Activated CD4-positive, alpha-beta T cell treated with anti-CD3 and anti-CD28 coated beads, Interleukin-2, Interleukin-6, amounts not matched to agents 100 ng/mL and 50 ng/mL, durations not matched to agents 16 hours and 8 hours (primary cell): ENCODE measurements at regions not wholly inside any gene's neighbourhood (a gene's known extent, or its start where the extent isn't known, plus 50 kb on each side); places are given as distances from the start of the nearest gene placed in this dataset.
"Not testable (repeated sequence)": the region's sequence is repeated elsewhere in the genome, so short reads cannot be mapped to it uniquely, and the experiment has no call there.

ENCODE experiments used
- DNase-seq: peaks from one replicate; pipeline ENCODE4 v3.0.0-alpha.2; 2020

DNA sequence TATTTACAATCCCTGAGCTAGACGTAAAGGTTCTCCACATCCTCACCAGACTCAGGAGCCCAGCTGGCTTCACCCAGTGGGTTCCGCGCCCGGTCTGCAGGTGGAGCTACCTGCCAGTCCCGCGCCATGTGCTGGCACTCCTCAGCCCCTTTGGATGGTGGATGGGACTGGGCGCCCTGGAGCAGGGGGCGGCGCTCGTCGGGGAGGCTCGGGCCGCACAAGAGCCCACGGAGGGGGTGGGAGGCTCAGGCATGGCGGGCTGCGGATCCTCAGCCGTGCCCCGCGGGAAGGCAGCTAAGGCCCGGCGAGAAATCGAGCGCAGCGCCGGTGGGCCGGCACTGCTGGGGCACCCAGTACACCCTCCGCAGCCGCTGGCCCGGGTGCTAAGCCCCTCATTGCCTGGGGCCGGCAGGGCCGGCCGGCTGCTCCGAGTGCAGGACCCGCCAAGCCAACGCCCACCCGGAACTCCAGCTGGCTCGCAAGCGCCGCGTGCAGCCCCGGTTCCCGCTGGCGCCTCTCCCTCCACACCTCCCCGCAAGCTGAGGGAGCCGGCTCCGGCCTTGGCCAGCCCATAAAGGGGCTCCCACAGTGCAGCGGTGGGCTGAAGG lies 448.3 kb downstream of the COL11A1 start:
- DNase-seq: not testable (repeated sequence)

DNA sequence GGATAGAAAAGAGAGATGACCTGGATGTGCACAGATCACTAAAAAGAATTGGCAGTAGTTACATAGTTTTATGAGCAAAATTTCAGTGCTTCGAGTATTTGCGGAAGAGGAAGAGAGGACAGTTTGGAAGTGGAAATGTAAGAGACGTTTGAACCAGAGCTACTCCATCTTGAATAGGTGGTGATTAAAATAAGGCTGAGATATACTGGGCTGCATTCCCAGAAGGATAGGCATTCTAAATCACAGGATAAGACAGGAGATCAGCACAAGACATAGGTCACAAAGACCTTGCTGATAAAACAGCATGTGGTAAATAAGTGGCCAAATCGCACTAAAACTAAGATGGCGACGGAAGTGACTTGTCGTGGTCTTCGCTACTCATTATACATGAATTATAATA lies 453.3 kb downstream of the COL11A1 start:
- DNase-seq: no peak

DNA sequence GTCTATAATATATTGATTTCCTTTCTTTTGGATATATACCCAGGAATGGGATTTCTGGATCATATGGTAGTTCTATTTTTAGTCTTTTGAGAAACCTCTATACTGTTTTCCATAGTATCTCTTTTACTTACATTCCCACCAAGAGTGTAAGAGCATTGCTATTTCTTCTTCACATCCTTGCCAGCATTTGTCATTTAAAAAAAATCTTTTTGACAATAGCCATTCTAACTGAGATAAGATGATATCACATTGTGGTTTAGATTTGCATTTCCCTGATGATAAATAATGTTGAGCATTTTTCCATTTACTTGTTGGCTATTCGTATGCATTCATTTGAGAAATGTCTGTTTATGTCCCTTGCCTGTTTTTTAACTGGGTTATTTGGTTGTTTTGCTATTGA lies 467.4 kb downstream of the COL11A1 start:
- no peak for DNase-seq

DNA sequence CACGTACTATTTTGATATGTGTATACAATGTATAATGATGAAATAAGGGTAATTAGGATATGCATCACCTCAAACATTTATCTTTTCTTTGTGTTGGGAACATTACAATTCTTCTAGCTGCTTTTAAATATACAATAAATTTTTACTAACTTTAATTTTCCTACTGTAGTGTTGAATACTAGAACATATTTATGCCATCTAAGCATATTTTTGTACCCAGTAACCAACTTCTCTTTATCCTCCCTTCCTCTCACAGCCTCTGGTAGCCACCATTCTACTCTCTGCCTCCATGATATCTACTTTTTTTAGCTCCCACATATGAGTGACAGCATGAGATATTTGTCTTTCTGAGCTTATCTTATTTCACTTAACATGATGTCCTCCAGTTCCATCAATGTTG lies 468.0 kb downstream of the COL11A1 start:
- DNase-seq: no peak

DNA sequence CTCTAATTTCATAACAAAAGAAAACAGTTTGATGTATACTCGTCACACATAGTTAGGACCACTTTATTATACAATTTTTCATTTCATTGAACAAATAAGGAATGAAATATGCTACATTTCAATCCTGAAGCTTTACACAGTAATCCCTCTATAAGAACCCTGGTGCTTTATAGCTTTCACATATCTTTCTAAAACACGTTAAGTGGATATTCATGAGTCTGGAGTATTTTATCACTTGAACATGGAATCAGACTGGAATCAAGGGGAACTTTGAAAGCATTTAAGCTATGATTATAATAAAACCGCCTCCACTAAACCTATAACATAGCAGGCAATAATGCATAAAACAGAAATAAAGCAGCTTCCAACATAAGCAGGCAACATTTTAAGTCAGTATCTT lies 476.6 kb downstream of the COL11A1 start:
- no peak for DNase-seq

DNA sequence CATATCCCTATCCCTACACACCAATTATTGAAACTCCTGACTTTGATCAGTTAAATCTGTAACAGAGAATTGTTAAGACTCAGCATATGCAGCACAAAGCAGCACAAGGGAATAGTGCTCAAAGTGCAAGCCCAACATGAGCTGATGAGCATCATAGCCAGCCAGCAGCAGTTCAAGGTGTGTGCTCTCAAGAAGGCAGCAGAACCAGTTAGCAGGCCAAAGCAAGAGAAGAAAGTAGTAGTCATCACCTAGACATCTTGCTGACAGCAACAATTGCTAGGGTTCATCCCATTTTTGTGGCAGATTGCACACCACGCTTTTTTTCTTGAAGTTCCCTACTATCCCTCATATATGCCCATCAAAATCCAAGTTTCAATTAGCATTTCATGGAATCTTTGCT lies 478.3 kb downstream of the COL11A1 start:
- no peak for DNase-seq

DNA sequence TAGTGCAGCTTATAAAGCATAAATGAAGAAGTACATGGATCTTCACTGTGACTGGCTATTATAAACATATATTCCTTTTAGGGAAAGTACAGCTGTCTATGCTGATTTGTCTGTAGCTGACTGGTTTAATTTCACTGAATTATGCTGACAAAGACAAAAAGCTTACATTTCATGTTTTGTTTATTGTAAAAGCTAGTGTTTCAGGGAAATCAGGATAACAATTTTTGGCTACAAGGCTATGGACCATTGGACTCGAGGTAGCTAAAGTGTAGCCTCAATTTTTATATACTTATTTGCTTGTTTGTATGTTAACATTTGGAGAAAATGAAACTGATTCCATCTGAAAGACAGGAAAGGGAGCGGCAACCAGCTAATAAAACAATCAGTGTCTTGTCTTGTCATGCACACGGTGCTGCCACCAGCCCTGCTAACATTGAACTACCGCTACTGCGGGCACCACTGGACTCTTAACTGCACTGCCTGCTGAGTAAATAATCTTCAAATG lies 480.2 kb downstream of the COL11A1 start:
- no peak for DNase-seq

DNA sequence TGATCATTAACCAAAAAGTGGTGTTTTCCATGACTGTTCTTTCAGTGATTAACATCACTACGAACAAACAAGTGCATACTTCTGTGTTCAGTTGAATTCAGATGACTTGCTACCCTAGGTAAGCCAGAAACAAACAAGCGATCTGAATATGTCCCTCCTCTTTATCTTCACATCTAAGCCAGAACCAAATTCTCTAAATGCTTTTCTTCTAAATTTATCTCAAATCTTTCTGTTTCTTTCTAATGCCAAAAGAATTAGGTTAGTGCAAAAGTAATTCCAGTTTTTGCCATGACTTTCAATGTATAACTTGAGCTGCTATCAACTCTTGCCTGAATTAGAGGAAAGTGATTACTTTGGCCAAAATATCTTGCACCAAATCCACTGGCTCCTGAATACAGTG lies 481.2 kb downstream of the COL11A1 start:
- no peak for DNase-seq

DNA sequence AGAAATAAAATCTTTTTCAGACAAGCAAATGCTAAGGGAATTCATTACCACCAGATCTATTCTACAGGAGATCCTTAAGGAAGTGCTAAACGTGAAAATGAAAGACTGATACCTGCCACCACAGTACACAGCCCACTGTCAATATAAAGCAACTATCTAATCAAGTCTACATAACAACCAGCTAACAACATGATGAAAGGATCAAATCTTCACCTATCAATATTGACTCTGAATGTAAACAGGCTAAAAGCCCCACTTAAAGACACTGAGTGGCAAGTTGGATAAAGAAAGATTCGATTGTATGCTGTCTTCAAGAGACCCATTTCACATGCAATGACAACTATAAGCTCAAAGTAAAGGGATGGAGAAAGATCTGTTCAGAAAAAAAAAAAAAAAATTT lies 492.4 kb downstream of the COL11A1 start:
- DNase-seq: no peak

DNA sequence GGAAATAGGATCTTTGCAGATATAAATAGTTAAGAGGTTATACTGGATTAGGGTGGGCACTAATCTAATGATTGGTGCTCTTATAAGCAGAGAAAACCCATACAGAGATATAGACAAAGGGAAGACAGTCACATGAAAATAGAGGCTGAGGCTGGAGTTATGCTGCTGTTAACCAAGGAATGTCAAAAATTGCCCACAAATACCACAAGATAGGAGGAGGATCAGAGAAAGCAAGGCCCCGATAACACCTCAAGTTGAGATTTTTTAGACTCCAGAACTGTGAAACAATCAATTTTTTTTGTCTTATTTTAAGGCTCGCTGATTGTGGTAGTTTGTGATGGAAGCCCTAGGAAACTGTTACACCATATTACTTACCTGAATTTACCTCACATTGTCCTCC lies 513.2 kb downstream of the COL11A1 start:
- no peak for DNase-seq

DNA sequence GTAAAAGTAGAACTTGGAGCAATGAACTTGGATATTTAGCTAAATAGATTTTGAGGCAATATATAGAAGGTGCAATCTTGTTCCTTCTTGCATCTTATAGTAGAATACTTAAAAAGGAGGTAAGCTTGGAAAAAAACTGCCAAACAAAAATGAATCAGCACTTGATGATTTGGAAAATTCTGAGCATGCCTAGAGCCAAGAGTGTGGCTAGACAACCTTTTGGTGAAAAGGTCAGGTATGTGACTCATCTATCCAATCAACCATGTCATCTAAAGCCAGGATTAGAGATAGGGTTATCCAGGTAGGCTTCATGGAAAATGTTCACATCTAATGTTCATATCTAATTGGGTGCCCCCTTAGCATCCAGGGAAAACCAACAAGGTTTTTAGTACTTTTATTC lies 515.0 kb downstream of the COL11A1 start:
- DNase-seq: no peak

DNA sequence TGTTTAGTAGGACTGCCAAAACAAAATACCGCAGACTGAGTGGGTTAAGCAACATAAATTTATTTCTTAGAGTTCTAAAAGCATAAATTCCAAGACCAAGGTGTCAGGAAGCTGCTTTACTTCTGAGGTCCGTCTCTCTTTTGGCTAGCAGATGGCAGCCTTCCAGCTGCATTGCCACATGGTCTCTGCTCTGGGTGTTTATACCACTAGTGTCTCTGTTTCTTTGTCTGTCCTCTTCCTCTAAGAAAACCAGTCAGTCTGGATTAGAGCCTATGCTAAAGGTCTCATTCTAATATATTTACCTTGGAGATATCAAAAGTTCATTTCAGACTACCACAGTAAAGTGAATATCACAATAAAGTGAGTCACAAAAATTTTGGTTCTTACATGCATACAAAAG lies 519.8 kb downstream of the COL11A1 start:
- no peak for DNase-seq

DNA sequence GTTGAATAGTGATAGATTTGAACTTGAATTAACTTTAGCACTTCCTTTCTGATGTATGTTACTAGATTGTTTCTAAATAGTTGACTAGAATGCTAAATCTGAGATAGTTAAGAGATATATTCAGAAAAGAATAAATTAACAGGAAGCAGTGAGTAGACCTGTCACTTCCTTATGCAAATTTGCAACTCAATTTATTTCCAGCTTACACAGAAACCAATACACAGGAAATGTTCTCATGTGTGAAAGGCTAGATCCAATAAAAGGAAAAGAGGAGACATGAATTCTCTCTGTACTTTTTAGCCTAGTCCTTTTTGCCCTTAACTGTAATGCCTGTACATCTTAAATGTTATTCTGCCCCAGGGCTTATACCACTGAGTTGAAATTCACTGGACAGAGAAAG lies 522.3 kb downstream of the COL11A1 start:
- DNase-seq: no peak

DNA sequence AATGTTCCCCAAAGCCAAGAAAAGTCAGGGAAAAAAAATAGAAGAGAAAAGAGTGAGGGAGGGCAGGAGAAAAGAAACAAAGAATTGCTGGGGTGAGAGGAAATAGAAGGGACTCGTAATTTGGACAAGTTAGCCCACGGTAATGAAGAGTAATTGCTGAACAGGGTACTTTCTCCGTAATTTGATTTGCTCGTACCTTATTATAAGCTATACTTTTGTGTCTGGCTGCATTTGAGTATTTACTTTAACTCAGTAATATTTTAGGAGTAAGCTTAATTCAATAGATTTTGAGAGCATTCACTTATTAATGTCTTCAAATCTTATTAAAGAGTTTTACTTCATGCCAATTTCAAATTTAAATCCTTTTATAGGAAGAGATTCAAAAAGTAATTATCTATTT lies 527.5 kb downstream of the COL11A1 start:
- DNase-seq: no peak

DNA sequence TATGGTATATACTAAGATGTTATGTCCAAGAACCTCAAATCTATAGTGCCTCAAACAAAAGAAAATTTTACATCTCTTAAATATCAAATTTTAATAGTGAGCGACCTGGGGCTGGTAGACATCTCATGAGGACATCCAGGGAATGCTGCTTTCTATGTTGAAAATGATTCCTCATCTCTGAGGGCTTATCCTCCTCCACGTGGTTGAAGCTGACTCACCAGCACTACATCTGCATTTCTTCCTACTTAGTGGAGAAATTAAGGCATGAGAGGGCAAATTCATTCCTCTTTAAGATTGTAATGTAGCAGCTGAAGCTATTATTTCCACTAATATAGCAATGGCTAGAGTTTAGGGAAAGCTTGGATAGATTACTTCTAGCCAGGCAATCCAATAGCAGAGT lies 529.5 kb downstream of the COL11A1 start:
- DNase-seq: no peak

DNA sequence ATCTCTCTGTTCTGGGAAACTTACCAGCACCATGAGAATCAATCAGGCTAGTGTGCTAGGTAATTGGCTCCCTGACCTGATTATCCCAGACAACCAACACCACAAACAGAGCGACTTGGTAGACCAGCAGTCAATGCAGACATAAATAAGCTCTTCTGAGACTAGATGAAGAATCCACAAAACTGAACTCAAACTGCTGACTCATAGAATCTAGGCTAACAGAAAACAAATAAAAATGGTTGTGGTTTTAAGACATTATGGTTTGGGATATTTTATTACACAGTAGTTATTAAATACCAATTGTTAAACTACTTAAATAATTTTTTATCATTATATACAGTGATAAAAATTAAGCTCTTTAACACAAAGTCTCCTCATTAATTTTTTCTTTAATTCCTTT lies 535.7 kb downstream of the COL11A1 start:
- DNase-seq: no peak

DNA sequence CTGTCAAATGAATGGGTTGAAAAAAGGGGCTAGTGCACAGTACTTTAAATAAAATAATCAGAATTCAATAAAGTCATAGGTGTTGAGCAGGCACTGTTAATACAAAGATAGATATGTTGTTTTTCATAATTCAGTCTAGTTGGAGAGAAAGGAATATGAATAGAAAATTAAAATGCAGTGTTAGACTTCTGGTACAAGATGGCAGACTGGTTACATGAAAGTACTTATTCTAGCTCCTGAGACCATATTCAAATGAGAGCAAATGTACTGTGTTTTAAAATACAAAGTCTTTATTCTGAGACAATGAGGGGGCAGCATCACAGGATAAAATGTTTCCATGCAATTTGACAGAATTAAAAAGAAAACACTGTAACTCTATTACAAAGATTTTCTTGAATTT lies 542.1 kb downstream of the COL11A1 start:
- DNase-seq: no peak

DNA sequence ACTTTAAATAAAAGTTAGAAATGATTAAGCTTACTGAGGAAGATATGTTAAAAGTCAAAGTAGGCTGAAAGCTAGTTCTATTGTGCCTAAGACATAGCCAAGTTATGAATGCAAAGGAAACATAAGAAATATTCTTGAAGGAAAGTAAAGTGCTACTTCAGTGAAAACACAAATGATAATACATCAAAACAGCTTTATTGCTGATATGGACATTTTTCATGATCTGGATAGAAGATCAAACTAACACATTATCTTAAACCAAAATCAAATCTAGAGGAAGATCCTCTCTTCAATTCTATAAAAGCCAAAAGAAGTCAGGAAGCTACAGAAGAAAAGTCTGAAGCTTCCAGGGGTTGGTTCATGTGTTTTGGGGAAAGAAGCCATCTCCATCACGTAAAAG lies 545.9 kb downstream of the COL11A1 start:
- DNase-seq: no peak

DNA sequence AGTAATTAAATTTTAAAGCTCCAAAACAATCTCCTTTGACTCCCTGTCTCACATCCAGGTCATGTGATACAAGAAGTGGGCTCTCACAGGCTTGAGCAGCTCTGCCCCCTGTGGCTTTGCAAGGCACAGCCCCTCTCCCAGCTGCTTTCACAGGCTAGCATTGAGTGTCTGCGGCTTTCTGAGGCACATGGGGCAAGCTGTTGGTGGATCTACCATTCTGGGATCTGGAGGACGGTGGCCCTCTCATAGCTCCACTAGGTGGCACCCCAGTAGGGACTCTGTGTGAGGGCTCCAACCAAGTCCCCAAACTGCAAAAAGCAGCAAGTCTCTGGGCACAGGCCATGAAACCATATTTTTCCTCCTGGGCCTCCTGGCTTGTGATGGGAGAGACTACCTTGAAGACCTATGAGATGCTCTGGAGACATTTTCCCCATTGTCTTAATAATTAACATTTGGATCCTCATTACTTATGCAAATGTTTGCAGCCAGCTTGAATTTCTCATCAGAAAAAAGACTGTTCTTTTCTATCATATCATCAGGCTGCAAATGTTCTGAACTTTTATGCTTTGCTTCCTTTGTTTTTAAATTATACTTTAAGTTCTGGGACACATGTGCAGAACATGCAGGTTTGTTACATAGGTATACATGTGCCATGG lies 554.1 kb upstream of the OLFM3 start:
- DNase-seq: peak; percentile 23

DNA sequence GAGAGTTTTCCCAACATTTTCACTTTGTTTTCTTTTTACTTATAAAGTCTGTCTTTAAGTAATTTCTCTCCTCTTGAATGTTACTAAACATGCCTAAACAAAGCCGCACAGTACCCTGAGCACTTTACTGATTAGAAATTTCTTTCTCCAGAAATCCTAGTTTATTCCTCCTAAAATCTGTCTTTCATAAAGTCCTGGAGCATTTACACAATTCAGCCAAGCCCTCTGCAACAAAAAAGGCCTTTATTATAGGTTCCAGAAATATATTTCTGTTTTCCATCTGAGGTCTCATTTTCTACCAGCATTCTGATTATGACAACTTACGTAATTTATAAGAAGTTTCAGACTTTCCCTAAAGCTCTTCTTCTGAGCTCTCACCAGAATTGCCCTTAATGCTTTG lies 549.5 kb upstream of the OLFM3 start:
- DNase-seq: no peak

DNA sequence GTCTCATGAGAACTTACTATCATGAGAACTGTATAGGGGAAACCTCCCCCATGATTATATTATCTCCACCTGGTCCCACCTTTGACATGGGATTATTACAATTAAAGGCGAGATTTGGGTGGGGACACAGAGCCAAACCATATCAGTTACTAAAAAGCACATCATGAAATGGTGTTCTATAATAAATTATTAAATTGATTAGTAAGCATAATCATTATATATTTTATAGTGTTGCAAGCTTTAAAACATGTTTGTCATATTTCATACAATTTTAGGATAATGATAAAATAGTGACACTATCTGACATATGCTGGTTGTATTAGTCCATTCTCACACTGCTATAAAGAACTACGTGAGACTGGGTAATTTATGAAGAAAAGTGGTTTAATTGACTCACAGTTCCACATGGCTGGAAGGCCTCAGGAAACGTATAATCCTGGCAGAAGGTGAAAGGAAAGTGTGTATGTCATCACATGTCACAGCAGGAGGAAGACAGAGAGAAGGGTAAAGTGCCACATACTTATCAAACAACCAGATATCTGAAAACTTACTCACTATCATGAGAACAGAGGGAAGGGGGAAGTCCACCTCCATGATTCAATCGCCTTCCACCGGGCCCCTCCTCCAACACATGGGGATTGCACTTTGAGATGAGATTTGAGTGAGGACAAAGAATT lies 539.2 kb upstream of the OLFM3 start:
- no peak for DNase-seq

DNA sequence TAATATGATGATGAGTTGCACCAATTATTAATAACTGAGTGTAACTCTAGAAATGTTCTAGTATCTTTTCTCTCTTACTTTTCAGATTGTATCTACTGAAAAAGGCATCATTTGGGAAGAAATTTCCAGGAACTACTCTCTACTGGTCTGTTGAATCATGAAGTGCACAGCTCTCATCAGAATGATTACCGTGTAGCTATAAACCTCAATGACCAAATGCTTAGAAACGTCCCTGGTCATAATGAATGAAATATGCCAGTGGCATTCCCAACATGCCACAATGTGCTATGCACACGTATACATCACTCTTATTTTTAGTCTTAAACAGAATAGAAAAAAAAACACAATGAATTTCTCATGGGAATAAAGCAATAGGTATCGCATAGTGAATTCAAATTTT lies 534.3 kb upstream of the OLFM3 start:
- no peak for DNase-seq

DNA sequence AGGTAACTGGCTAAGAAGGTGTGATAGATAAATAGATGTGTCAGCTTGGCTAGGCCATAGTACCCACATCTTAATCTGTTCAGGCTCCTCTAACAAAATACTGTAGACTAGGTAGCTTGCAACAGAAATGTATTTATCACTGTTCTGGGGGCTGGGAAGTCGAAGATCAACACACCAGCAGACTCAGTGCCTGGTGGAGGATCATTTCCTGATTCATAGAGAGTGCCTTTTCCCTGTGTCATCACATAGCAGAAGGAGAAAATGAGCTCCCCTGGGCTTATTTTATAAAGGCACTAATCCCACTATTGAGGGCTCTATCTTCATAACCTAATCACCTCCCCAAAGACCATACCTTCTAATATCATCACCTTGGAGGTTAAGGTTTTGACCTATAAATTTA lies 532.7 kb upstream of the OLFM3 start:
- no peak for DNase-seq

DNA sequence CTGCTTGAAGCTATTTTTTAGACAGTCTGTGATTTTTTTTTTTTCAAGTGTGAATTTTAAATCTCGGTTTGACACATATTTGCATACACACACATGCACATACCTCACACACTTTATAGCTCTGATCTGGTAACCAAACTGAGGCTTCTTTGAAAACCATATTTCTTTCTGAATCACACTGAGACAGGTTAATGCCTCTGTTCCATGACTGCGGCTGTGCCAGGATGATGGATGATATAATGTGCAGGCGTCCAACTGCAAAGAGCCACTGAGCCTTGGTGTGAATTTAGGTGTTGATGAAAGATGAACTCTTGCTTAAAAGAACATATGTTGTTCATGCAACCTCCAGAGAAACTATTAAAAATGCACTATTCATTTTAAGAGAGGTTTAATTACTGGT lies 504.0 kb upstream of the OLFM3 start:
- no peak for DNase-seq

DNA sequence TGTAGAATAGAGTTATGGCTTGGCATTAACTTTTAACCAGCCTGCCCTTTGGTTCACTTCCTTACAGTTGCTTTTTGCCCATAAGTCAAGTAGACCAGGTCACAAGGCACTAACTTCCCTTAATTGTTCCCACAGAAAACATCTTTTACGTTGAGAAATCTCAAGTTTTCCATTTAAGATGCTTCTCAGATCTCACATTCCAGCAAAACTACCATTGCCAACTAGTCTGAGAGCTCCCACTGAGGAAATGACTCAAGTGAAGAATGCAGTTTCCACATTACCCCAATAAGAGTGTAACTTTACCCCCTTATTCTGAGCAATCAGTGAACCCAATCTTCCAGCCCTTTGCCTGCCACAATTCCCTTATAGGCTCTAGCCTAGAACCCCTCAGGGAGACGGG lies 502.2 kb upstream of the OLFM3 start:
- no peak for DNase-seq
